Suprapubic skin (tissue), 4 donors: ENCODE measurements at regions not wholly inside any gene's neighbourhood (a gene's known extent, or its start where the extent isn't known, plus 50 kb on each side); places are given as distances from the start of the nearest gene placed in this dataset.
"Not testable (repeated sequence)": the region's sequence is repeated elsewhere in the genome, so short reads cannot be mapped to it uniquely, and the experiment has no call there.

Source experiments
- EP300 ChIP-seq: sonication (generic); formaldehyde crosslinking; IDR thresholded peaks from one replicate; pipeline ENCODE4 v1.6.1; 2017; ENCODE audit warnings: antibody characterized with exemption
- POLR2A ChIP-seq, 2 donors: fragments of 450-650 bp; IDR thresholded peaks; one replicate each; pipeline ENCODE4 v1.6.1; 2017; ENCODE audit warnings: antibody characterized with exemption in 2 of 2, mild to moderate bottlenecking in 2 of 2, moderate library complexity in 2 of 2
- POLR2AphosphoS5 ChIP-seq, 3 donors: sonication (generic); formaldehyde crosslinking; IDR thresholded peaks; one replicate each; pipeline ENCODE4 v1.6.1; 2017; ENCODE audit warnings: antibody characterized with exemption in 3 of 3
- TF ChIP-seq, protein P1 (sequence below), 2 donors: fragments of 200-600 bp in 1 of 2; fragments of 450-650 bp in 1 of 2; sonication (generic) in 1 of 2; IDR thresholded peaks; one replicate each; pipeline ENCODE4 v1.5.1; 2016 to 2019; ENCODE audit warnings: antibody characterized with exemption in 2 of 2, mild to moderate bottlenecking in 1 of 2, moderate library complexity in 1 of 2

DNA sequence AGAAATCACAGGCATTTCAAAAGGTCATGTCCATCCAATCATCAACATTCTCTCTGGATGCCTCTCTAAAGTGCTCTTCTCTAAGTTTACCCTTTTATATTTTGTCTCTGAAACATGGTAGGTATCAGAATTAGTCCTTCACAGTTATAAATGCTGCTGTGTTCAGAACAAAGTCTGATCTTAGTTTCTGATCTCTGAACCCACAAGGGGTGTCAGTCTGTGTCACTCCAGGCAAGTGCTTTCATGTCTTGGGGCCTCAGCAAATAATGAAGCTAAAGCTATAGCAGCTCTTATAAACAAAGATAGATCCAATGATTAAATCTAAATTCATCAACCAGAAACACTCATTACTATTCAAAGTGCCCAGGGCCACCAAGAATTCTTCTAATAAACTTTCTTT lies 281.7 kb downstream of the BCL2L11 start:
- TF ChIP-seq, protein P1, sequence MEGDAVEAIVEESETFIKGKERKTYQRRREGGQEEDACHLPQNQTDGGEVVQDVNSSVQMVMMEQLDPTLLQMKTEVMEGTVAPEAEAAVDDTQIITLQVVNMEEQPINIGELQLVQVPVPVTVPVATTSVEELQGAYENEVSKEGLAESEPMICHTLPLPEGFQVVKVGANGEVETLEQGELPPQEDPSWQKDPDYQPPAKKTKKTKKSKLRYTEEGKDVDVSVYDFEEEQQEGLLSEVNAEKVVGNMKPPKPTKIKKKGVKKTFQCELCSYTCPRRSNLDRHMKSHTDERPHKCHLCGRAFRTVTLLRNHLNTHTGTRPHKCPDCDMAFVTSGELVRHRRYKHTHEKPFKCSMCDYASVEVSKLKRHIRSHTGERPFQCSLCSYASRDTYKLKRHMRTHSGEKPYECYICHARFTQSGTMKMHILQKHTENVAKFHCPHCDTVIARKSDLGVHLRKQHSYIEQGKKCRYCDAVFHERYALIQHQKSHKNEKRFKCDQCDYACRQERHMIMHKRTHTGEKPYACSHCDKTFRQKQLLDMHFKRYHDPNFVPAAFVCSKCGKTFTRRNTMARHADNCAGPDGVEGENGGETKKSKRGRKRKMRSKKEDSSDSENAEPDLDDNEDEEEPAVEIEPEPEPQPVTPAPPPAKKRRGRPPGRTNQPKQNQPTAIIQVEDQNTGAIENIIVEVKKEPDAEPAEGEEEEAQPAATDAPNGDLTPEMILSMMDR (IDR thresholded peaks at IDR 0.05): not testable (repeated sequence)
- TF ChIP-seq POLR2AphosphoS5 (IDR thresholded peaks at IDR 0.05); EP300; POLR2A (IDR thresholded peaks at IDR 0.05): not testable (repeated sequence)
